A549 (cell line): ENCODE measurements at regions not wholly inside any gene's neighbourhood (a gene's known extent, or its start where the extent isn't known, plus 50 kb on each side); places are given as distances from the start of the nearest gene placed in this dataset.
A peak's percentile ranks its signal among the peaks of the same experiment; 100 is the strongest.

ENCODE experiments used
- ATAC-seq, 2 experiments: fragments of 200-7000 bp in 1 of 2; fragments of >200 bp in 1 of 2; cut with Nextera tagmentation in 1 of 2; cut with Tn5 transposase in 1 of 2; 3 replicates each; pipeline versions ENCODE4 v1.8.0 to v1.9.1; 2018 to 2020; ENCODE audit warnings: mild to moderate bottlenecking in 1 of 2, moderate library complexity in 1 of 2
- CTCF ChIA-PET: fragments of 300-600 bp; sonication (Branson Sonifier 250); formaldehyde crosslinking; extraction: SDS; loops from one replicate; lab custom pipeline; 2021; ENCODE audit warnings: antibody characterized with exemption, inconsistent platforms; lab: Yijun Ruan, JAX
- POLR2A ChIA-PET: fragments of 350-600 bp; formaldehyde crosslinking; extraction: SDS; loops from one replicate; lab custom pipeline; 2021; ENCODE audit warnings: antibody characterized with exemption, inconsistent platforms; lab: Yijun Ruan, JAX
- DNase-seq, 2 experiments: peaks; one replicate each; pipeline versions ENCODE4 v3.0.0 to v3.0.0-alpha.2; 2011 to 2016; ENCODE audit warnings: low read depth in 1 of 2, low spot score in 1 of 2
- FAIRE-seq: peaks from 2 replicates; lab custom pipeline; 2011; peaks lifted over from hg19 to GRCh38; lab: Jason Lieb, UNC
- H3K27ac ChIP-seq, 2 experiments: fragments of >200 bp; sonication (Bioruptor Twin); formaldehyde crosslinking; 3 replicates each; pipeline ENCODE4 v1.5.1; 2016 to 2017
- H3K4me1 ChIP-seq: fragments of >200 bp; sonication (Bioruptor Twin); formaldehyde crosslinking; 3 replicates; pipeline ENCODE4 v1.6.1; 2016
- H3K4me2 ChIP-seq: fragments of >200 bp; sonication (Bioruptor Twin); formaldehyde crosslinking; 3 replicates; pipeline ENCODE4 v1.6.1; 2016
- H3K4me3 ChIP-seq: fragments of >200 bp; sonication (Bioruptor Twin); formaldehyde crosslinking; 3 replicates; pipeline ENCODE4 v1.5.1; 2016
- H3K9me3 ChIP-seq: fragments of >200 bp; sonication (Bioruptor Twin); formaldehyde crosslinking; 3 replicates; pipeline ENCODE4 v1.6.1; 2016
- CBX2 ChIP-seq: fragments of 200-600 bp; sonication (generic); IDR thresholded peaks from 2 replicates; pipeline ENCODE4 v1.6.1; 2016; ENCODE audit warnings: low read depth, mild to moderate bottlenecking, borderline replicate concordance
- CBX8 ChIP-seq: fragments of 200-600 bp; sonication (generic); IDR thresholded peaks from 2 replicates; pipeline ENCODE4 v1.6.1; 2016
- CEBPB ChIP-seq, 2 experiments: fragments of >200 bp in 1 of 2; sonication (Bioruptor Twin) in 1 of 2; formaldehyde crosslinking in 1 of 2; IDR thresholded peaks; 2 replicates each; pipeline ENCODE4 v1.6.1; 2012 to 2016
- CHD2 ChIP-seq: fragments of 150-350 bp; IDR thresholded peaks from 2 replicates; pipeline ENCODE4 v1.6.1; 2014; ENCODE audit warnings: low read length; ENCODE audit not compliant: partially characterized antibody
- EHF ChIP-seq: fragments of 250-450 bp; sonication (Bioruptor Pico); IDR thresholded peaks from 2 replicates; pipeline ENCODE4 v1.5.0; 2020; ENCODE audit warnings: mild to moderate bottlenecking
- ESRRA ChIP-seq: fragments of 150-350 bp; IDR thresholded peaks from 2 replicates; pipeline ENCODE4 v1.6.1; 2014; ENCODE audit warnings: mild to moderate bottlenecking, low read length, borderline replicate concordance
- GATA3 ChIP-seq: IDR thresholded peaks from 2 replicates; pipeline ENCODE4 v1.6.1; 2012; ENCODE audit warnings: borderline replicate concordance
- HOXA7 ChIP-seq: fragments of 250-450 bp; sonication (Bioruptor Pico); IDR thresholded peaks from 2 replicates; pipeline ENCODE4 v1.5.0; 2020; ENCODE audit warnings: mild to moderate bottlenecking, moderate library complexity
- KDM1A ChIP-seq: fragments of 200-600 bp; sonication (generic); IDR thresholded peaks from 2 replicates; pipeline ENCODE4 v1.6.1; 2016; ENCODE audit warnings: low read depth, mild to moderate bottlenecking
- KDM5A ChIP-seq: fragments of 200-600 bp; sonication (generic); IDR thresholded peaks from 2 replicates; pipeline ENCODE4 v1.6.1; 2016; ENCODE audit warnings: antibody characterized with exemption, mild to moderate bottlenecking
- MAFK ChIP-seq: fragments of 450-650 bp; IDR thresholded peaks from 2 replicates; pipeline ENCODE4 v1.6.1; 2014; ENCODE audit not compliant: partially characterized antibody
- MAZ ChIP-seq: fragments of 150-350 bp; IDR thresholded peaks from 2 replicates; pipeline ENCODE4 v1.6.1; 2014; ENCODE audit warnings: antibody characterized with exemption, low read depth, low read length, borderline replicate concordance
- MYC ChIP-seq: IDR thresholded peaks from 2 replicates; pipeline ENCODE4 v1.6.1; 2012; ENCODE audit warnings: mild to moderate bottlenecking, inconsistent platforms, low read length, improper control_type of control experiment, borderline replicate concordance
- NR3C1 ChIP-seq: fragments of >200 bp; sonication (Bioruptor Twin); formaldehyde crosslinking; IDR thresholded peaks from 3 replicates; pipeline ENCODE4 v1.6.1; 2017
- RAD21 ChIP-seq, 2 experiments: fragments of >200 bp in 1 of 2; sonication (Bioruptor Twin) in 1 of 2; formaldehyde crosslinking in 1 of 2; IDR thresholded peaks in 1 of 2; conservative IDR thresholded peaks in 1 of 2; 2 replicates in 1 of 2; 3 replicates in 1 of 2; pipeline ENCODE4 v1.6.1; 2012 to 2018; ENCODE audit warnings: inconsistent platforms in 1 of 2
- RARB ChIP-seq: fragments of 250-450 bp; sonication (Bioruptor Pico); IDR thresholded peaks from 2 replicates; pipeline ENCODE4 v1.8.0; 2021; ENCODE audit warnings: mild to moderate bottlenecking, moderate library complexity
- RCOR1 ChIP-seq: fragments of 150-350 bp; IDR thresholded peaks from 2 replicates; pipeline ENCODE4 v1.6.1; 2014; ENCODE audit warnings: antibody characterized with exemption, low read length, low read depth
- RNF2 ChIP-seq: fragments of 200-600 bp; sonication (generic); IDR thresholded peaks from 2 replicates; pipeline ENCODE4 v1.6.1; 2016; ENCODE audit warnings: low read depth, mild to moderate bottlenecking, antibody characterized with exemption, moderate library complexity, borderline replicate concordance
- SMC3 ChIP-seq: fragments of >200 bp; sonication (Bioruptor Twin); formaldehyde crosslinking; IDR thresholded peaks from 3 replicates; pipeline ENCODE4 v1.6.1; 2018; ENCODE audit warnings: inconsistent platforms
- SREBF2 ChIP-seq: fragments of 450-650 bp; IDR thresholded peaks from 2 replicates; pipeline ENCODE4 v1.6.1; 2014; ENCODE audit warnings: mild to moderate bottlenecking, moderate library complexity
- TFCP2L1 ChIP-seq: fragments of 250-450 bp; sonication (Bioruptor Pico); IDR thresholded peaks from 2 replicates; pipeline ENCODE4 v1.5.0; 2021; ENCODE audit warnings: mild to moderate bottlenecking
- TP53 ChIP-seq: fragments of 250-450 bp; sonication (Bioruptor Pico); IDR thresholded peaks from 2 replicates; pipeline ENCODE4 v1.5.0; 2021; ENCODE audit warnings: mild to moderate bottlenecking, moderate library complexity
- ZC3H11A ChIP-seq: fragments of 450-650 bp; IDR thresholded peaks from 2 replicates; pipeline ENCODE4 v1.6.1; 2014; ENCODE audit warnings: antibody characterized with exemption, mild to moderate bottlenecking
- ZFP36 ChIP-seq: fragments of 450-650 bp; IDR thresholded peaks from 2 replicates; pipeline ENCODE4 v1.6.1; 2014; ENCODE audit warnings: borderline replicate concordance; ENCODE audit not compliant: partially characterized antibody
- WGBS: methylation state at CpG from one replicate; pipeline ENCODE4 v1.1.6; 2017; ENCODE audit errors: missing lambda C conversion rate; 5-methylcytosine and 5-hydroxymethylcytosine counted together
- TF ChIP-seq, protein P1 (sequence below): IDR thresholded peaks from 2 replicates; pipeline ENCODE4 v1.6.1; 2012; ENCODE audit warnings: low read depth, borderline replicate concordance
- TF ChIP-seq, protein P2 (sequence below): fragments of 250-450 bp; sonication (Bioruptor Pico); IDR thresholded peaks from 2 replicates; pipeline ENCODE4 v1.5.0; 2020; ENCODE audit warnings: low read depth, mild to moderate bottlenecking, moderate library complexity
- TF ChIP-seq, protein P3 (sequence below): fragments of >200 bp; sonication (Bioruptor Twin); formaldehyde crosslinking; IDR thresholded peaks from 2 replicates; pipeline ENCODE4 v1.6.1; 2016
- TF ChIP-seq, protein P4 (sequence below): fragments of 250-450 bp; sonication (Bioruptor Pico); IDR thresholded peaks from 2 replicates; pipeline ENCODE4 v1.5.0; 2021; ENCODE audit warnings: mild to moderate bottlenecking, moderate library complexity, borderline replicate concordance
- TF ChIP-seq, protein P5 (sequence below): fragments of 200-600 bp; sonication (generic); IDR thresholded peaks from 2 replicates; pipeline ENCODE4 v1.6.1; 2016; ENCODE audit warnings: antibody characterized with exemption, mild to moderate bottlenecking, moderate library complexity

DNA sequence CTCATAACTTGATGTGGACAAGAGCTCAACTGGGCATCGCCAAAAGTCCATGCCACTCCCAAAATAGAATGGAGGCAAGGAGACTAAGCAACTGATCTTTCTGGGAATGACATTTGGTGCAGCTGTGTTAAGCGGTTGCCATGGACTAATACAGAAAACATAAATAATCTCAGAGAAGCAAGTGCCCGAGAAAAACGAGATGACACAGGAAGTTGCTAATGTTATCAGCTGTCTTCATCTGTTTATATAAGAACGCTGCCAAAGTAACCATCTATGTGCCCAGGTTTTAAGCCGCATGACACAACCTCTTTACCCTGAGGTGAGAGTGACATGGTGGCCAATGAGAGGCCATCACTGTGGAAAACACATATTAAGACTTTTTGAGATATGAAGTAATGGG is 54.9 kb upstream of the SACS start:
- DNase-seq = peak in 1 of 2 experiments; percentile 39
- no peak for FAIRE-seq
- no peaks in the 10 kb centered on the region for H3K4me1 ChIP-seq
- no peaks in the 10 kb centered on the region for H3K9me3 ChIP-seq
- H3K4me3 ChIP-seq = no peak overlapping the region
- no peak overlapping the region for H3K27ac ChIP-seq
- POLR2A ChIA-PET = no interaction called here
- no peak; a peak in 1 of 6 replicates for ATAC-seq
- CTCF ChIA-PET = no interaction called here
- WGBS = 8% methylated on average over 6 of the region's 6 CpGs
- H3K4me2 ChIP-seq = no peak overlapping the region
- TF ChIP-seq, protein P1, sequence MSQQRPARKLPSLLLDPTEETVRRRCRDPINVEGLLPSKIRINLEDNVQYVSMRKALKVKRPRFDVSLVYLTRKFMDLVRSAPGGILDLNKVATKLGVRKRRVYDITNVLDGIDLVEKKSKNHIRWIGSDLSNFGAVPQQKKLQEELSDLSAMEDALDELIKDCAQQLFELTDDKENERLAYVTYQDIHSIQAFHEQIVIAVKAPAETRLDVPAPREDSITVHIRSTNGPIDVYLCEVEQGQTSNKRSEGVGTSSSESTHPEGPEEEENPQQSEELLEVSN = no peak
- TF ChIP-seq ZC3H11A (no peak), ESRRA (no peak), SREBF2 (no peak), SMC3 (no peak), MYC (no peak)

DNA sequence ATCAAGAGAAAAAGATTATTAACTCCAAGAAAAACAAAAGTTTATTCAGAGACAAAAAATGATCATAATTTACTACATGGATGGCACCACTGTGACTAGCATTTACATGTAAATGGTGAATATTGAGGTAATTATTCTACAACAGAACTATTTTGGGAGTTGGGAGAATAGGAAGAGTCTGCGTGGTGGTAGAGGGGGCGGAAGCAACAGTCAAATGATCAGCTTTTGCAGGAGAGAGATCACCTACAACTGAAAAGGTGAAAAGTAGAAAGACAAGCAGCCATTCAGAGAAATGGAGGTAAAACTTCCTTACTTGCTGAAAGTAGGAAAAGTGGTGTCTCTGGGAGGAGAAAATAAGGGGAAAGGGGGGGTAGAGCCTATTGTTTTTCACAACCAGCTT is 62.8 kb upstream of the SACS start:
- no peak overlapping the region for H3K4me3 ChIP-seq
- TF ChIP-seq EHF (CRISPR knock-in tag) (no peak), RAD21 (conservative IDR thresholded peaks at IDR 0.05 in 1 of 2, IDR thresholded peaks at IDR 0.05 in 1 of 2) (no peak), RARB (CRISPR knock-in tag) (no peak), RNF2 (no peak), GATA3 (no peak), CBX8 (no peak), MAFK (no peak), CHD2 (no peak)
- TF ChIP-seq, protein P2, sequence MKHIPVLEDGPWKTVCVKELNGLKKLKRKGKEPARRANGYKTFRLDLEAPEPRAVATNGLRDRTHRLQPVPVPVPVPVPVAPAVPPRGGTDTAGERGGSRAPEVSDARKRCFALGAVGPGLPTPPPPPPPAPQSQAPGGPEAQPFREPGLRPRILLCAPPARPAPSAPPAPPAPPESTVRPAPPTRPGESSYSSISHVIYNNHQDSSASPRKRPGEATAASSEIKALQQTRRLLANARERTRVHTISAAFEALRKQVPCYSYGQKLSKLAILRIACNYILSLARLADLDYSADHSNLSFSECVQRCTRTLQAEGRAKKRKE = no peak
- TF ChIP-seq, protein P3, sequence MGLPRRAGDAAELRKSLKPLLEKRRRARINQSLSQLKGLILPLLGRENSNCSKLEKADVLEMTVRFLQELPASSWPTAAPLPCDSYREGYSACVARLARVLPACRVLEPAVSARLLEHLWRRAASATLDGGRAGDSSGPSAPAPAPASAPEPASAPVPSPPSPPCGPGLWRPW = no peak
- no peak for FAIRE-seq
- ATAC-seq = no peak
- 68% methylated on average over 2 of the region's 2 CpGs for WGBS
- H3K9me3 ChIP-seq = no peaks in the 10 kb centered on the region
- no peak overlapping the region for H3K4me2 ChIP-seq
- CTCF ChIA-PET = interaction anchor here (0.7 kb wide), 2 partner anchors 28 to 359 kb away, joined by 3 to 4 read pairs; no protein-coding TSS in a partner anchor
- H3K27ac ChIP-seq = no peak overlapping the region
- DNase-seq = no peak
- no peaks in the 10 kb centered on the region for H3K4me1 ChIP-seq
- POLR2A ChIA-PET = no interaction called here

DNA sequence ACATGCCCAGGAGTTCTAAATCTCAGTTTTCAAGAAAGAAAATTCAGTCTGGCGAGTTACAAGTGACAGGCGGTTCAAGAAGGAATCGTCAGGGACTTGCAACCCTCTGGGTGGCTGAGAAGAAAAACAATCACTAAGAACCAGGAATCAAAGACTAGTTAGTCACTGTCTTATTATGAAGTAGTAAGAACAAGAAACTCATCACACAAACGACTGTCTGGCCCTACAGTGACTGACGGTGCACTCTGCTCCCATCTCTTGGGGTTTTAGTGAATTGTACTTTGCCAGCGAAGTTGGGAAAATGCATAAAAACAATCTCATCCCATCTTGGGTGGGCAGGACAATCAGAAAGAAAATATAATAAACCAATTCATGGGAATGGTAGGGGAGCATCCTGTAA is 63.7 kb upstream of the SACS start:
- FAIRE-seq = no peak
- CTCF ChIA-PET = interaction anchor here (0.7 kb wide), 1 partner anchor 29 kb away, joined by 3 read pairs; no protein-coding TSS in a partner anchor
- POLR2A ChIA-PET = no interaction called here

More for the DNA sequence above, 63.7 kb upstream of the SACS start:
- ATAC-seq = no peak
- H3K4me3 ChIP-seq = no peak overlapping the region
- TF ChIP-seq ZFP36 = no peak
- no peak for TF ChIP-seq HOXA7
- TF ChIP-seq, protein P4, sequence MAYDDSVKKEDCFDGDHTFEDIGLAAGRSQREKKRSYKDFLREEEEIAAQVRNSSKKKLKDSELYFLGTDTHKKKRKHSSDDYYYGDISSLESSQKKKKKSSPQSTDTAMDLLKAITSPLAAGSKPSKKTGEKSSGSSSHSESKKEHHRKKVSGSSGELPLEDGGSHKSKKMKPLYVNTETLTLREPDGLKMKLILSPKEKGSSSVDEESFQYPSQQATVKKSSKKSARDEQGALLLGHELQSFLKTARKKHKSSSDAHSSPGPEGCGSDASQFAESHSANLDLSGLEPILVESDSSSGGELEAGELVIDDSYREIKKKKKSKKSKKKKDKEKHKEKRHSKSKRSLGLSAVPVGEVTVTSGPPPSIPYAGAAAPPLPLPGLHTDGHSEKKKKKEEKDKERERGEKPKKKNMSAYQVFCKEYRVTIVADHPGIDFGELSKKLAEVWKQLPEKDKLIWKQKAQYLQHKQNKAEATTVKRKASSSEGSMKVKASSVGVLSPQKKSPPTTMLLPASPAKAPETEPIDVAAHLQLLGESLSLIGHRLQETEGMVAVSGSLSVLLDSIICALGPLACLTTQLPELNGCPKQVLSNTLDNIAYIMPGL (CRISPR knock-in tag) = no peak
- TF ChIP-seq, protein P5, sequence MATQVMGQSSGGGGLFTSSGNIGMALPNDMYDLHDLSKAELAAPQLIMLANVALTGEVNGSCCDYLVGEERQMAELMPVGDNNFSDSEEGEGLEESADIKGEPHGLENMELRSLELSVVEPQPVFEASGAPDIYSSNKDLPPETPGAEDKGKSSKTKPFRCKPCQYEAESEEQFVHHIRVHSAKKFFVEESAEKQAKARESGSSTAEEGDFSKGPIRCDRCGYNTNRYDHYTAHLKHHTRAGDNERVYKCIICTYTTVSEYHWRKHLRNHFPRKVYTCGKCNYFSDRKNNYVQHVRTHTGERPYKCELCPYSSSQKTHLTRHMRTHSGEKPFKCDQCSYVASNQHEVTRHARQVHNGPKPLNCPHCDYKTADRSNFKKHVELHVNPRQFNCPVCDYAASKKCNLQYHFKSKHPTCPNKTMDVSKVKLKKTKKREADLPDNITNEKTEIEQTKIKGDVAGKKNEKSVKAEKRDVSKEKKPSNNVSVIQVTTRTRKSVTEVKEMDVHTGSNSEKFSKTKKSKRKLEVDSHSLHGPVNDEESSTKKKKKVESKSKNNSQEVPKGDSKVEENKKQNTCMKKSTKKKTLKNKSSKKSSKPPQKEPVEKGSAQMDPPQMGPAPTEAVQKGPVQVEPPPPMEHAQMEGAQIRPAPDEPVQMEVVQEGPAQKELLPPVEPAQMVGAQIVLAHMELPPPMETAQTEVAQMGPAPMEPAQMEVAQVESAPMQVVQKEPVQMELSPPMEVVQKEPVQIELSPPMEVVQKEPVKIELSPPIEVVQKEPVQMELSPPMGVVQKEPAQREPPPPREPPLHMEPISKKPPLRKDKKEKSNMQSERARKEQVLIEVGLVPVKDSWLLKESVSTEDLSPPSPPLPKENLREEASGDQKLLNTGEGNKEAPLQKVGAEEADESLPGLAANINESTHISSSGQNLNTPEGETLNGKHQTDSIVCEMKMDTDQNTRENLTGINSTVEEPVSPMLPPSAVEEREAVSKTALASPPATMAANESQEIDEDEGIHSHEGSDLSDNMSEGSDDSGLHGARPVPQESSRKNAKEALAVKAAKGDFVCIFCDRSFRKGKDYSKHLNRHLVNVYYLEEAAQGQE = no peak
- no peak for TF ChIP-seq ESRRA
- no peak for TF ChIP-seq TFCP2L1 (CRISPR knock-in tag)
- TF ChIP-seq MAZ = no peak
- no peak for TF ChIP-seq KDM1A
- TF ChIP-seq CBX2 = no peak
- no peak for TF ChIP-seq TP53 (CRISPR knock-in tag)
- no peak for TF ChIP-seq CEBPB (IDR thresholded peaks at IDR 0.05)
- TF ChIP-seq RARB (CRISPR knock-in tag) = no peak
- TF ChIP-seq RCOR1 = no peak
- no peak for TF ChIP-seq KDM5A
- TF ChIP-seq MAFK = no peak
- no peak for TF ChIP-seq NR3C1
- TF ChIP-seq, all 56 proteins: peak for 0
- Histone ChIP-seq H3K4me2 (no peak overlapping the region), H3K27ac (no peak overlapping the region), H3K9me3 (no peaks in the 10 kb centered on the region), H3K4me1 (no peaks in the 10 kb centered on the region)
- WGBS = 63% methylated on average over 6 of the region's 6 CpGs
- no peak for DNase-seq
